ENCODE measurements at regions not wholly inside any gene's neighbourhood (a gene's known extent, or its start where the extent isn't known, plus 50 kb on each side); places are given as distances from the start of the nearest gene placed in this dataset.

DNA sequence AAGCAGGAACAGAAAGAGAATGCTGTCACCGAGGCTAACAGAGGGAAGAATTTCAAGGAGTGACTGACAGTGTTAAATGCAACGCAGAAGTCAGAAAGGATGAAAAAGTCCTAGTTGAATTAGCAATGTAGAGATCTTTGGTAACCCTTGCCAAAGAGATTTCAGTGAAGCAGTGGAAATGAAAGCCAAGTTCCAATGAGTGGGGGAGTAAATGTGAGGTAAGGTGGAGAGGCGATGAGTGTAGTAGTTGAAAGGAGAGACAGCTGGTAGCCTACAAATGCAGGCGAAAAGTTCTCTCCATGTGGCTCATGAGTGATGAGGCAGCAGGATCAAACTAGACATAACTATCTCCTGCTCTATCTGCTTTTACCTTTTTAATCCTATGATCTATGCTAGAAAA lies 74.6 kb upstream of the IPO9 start:
- Mint-ChIP-seq H3K4me1 (peaks cover 16% of the 10 kb centered on the region), H3K4me3 (no peak overlapping the region), H3K9me3 (no peaks in the 10 kb centered on the region), H3K27ac (no peak overlapping the region), H3K36me3 (ENCODE audit: low read depth) (no peaks in the 10 kb centered on the region), H3K27me3 (peaks cover 29% of the 10 kb centered on the region)
- POLR2A ChIA-PET: no interaction called here
- no peak for DNase-seq
- CTCF ChIA-PET: interaction anchor here (1.2 kb wide), 1 partner anchor 14 kb away, joined by 3 read pairs; no protein-coding TSS in a partner anchor

DNA sequence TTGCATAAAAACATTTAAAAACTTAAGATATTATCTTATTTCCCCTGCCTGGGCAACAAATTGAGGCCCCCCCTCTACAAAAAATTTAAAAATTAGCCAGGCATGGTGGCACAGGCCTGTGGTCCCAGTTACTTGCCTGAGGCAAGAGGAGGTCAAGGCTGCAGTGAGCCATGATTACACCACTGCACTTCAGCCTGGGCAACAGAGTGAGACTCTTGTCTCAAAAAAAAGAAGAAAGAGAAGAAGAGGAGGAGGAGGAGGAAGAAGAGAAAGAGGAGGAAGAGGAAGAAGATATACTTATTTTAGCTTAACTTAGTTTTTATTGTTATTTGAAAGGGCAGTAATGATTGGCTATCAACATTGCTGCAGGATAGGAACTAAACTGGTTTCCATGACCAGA lies 73.8 kb upstream of the IPO9 start:
- ChIA-PET CTCF (no interaction called here), POLR2A (no interaction called here)
- H3K27me3 Mint-ChIP-seq: peaks cover 26% of the 10 kb centered on the region
- no peak for DNase-seq
- peaks cover 16% of the 10 kb centered on the region for H3K4me1 Mint-ChIP-seq
- H3K36me3 Mint-ChIP-seq (ENCODE audit: low read depth): no peaks in the 10 kb centered on the region
- H3K27ac Mint-ChIP-seq: no peak overlapping the region
- H3K4me3 Mint-ChIP-seq: no peak overlapping the region
- no peaks in the 10 kb centered on the region for H3K9me3 Mint-ChIP-seq

DNA sequence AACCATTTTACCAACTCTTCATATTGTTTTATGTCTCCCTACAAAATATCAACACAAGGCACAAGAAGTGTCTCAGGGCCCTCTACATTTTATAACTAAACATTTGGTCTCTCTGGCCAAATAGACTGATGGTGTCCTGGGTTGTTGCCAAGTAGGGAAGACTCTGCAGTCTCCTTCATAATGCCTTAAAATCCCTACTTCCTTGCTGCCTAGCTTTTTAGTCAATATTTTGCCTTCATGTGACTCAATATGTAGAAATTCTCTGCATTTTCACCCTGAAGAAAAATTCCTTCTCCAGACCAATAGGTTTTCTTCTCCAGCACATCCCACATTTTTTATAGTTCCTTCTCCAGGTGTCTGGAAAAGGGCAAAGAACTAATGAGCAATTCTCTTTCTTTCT lies 72.6 kb upstream of the IPO9 start:
- Mint-ChIP-seq H3K4me1 (peaks cover 8% of the 10 kb centered on the region), H3K27me3 (peaks cover 28% of the 10 kb centered on the region), H3K9me3 (no peaks in the 10 kb centered on the region), H3K4me3 (no peak overlapping the region), H3K27ac (no peak overlapping the region), H3K36me3 (ENCODE audit: low read depth) (no peaks in the 10 kb centered on the region)
- DNase-seq: no peak
- POLR2A ChIA-PET: no interaction called here
- CTCF ChIA-PET: interaction anchor here (0.9 to 1.0 kb wide), 2 partner anchors 139 to 883 kb away, joined by 3 to 4 read pairs; partner anchors contain the start of gene GPR25

GRCh38 chr1:201758499-201759050 lies 70.4 kb upstream of the IPO9 start:
- Mint-ChIP-seq H3K4me1 (peaks cover 7% of the 10 kb centered on the region), H3K9me3 (no peaks in the 10 kb centered on the region), H3K36me3 (ENCODE audit: low read depth) (no peaks in the 10 kb centered on the region), H3K27me3 (peaks cover 22% of the 10 kb centered on the region), H3K27ac (no peak overlapping the region), H3K4me3 (no peak overlapping the region)
- POLR2A ChIA-PET: no interaction called here
- no peak for DNase-seq
- CTCF ChIA-PET: no interaction called here

DNA sequence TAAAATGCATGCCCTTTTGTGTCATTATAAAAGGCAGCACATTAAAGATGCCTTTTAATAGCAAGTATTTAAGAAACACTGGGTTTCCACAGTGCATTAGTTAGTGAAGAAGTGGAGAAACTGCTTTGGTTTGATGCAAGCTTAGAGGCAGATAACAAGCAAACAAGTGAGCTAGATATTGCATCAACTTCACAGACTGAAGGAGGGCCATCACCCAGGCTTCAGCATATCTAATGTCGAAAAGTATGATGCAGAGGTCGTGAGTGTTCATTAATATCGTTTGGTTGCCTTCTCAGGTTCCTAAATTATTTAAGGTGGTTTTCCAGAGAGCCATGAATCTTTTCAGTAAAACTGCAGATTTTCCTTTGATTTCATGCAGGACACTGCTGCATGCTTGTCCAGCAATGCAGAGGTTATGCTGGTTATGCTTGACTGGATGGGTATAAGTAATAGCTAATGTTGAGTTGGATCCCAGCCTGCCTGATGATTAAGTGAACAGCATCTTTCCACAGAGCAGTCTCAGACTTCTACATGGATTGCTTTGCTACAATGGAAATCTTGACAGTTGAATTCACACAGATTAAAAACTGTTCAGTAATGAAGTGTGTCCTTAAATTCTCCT lies 69.7 kb upstream of the IPO9 start:
- no peaks in the 10 kb centered on the region for H3K9me3 Mint-ChIP-seq
- no peak for DNase-seq
- peaks cover 7% of the 10 kb centered on the region for H3K4me1 Mint-ChIP-seq
- no peaks in the 10 kb centered on the region for H3K36me3 Mint-ChIP-seq (ENCODE audit: low read depth)
- no peak overlapping the region for H3K27ac Mint-ChIP-seq
- POLR2A ChIA-PET: no interaction called here
- H3K27me3 Mint-ChIP-seq: peaks cover 19% of the 10 kb centered on the region
- CTCF ChIA-PET: no interaction called here
- H3K4me3 Mint-ChIP-seq: no peak overlapping the region

GRCh38 chr1:201760516-201760915 lies 68.4 kb upstream of the IPO9 start:
- H3K27me3 Mint-ChIP-seq: peaks cover 15% of the 10 kb centered on the region
- POLR2A ChIA-PET: no interaction called here
- H3K27ac Mint-ChIP-seq: no peak overlapping the region
- H3K9me3 Mint-ChIP-seq: no peaks in the 10 kb centered on the region
- no peak for DNase-seq
- H3K4me3 Mint-ChIP-seq: no peak overlapping the region
- no peaks in the 10 kb centered on the region for H3K36me3 Mint-ChIP-seq (ENCODE audit: low read depth)
- H3K4me1 Mint-ChIP-seq: peaks cover 7% of the 10 kb centered on the region
- CTCF ChIA-PET: no interaction called here

- no peaks in the 10 kb centered on the region for H3K9me3 Mint-ChIP-seq
- CTCF ChIA-PET: no interaction called here
- H3K27me3 Mint-ChIP-seq: peaks cover 14% of the 10 kb centered on the region
- peaks cover 7% of the 10 kb centered on the region for H3K4me1 Mint-ChIP-seq
- DNase-seq: no peak
- H3K4me3 Mint-ChIP-seq: no peak overlapping the region
- no peak overlapping the region for H3K27ac Mint-ChIP-seq
- POLR2A ChIA-PET: no interaction called here
- H3K36me3 Mint-ChIP-seq (ENCODE audit: low read depth): no peaks in the 10 kb centered on the region
These were observed 67.8 kb upstream of the IPO9 start for GRCh38 chr1:201761178-201761577.

- H3K36me3 Mint-ChIP-seq (ENCODE audit: low read depth): no peaks in the 10 kb centered on the region
- DNase-seq: no peak
- CTCF ChIA-PET: interaction anchor here (0.6 kb wide), 1 partner anchor 21 kb away, joined by 5 read pairs; no protein-coding TSS in a partner anchor
- peaks cover 7% of the 10 kb centered on the region for H3K27me3 Mint-ChIP-seq
- no peak overlapping the region for H3K27ac Mint-ChIP-seq
- POLR2A ChIA-PET: no interaction called here
- H3K9me3 Mint-ChIP-seq: no peaks in the 10 kb centered on the region
- H3K4me1 Mint-ChIP-seq: peaks cover 5% of the 10 kb centered on the region
- no peak overlapping the region for H3K4me3 Mint-ChIP-seq
These were observed 67.1 kb upstream of the IPO9 start for GRCh38 chr1:201761871-201762270.

DNA sequence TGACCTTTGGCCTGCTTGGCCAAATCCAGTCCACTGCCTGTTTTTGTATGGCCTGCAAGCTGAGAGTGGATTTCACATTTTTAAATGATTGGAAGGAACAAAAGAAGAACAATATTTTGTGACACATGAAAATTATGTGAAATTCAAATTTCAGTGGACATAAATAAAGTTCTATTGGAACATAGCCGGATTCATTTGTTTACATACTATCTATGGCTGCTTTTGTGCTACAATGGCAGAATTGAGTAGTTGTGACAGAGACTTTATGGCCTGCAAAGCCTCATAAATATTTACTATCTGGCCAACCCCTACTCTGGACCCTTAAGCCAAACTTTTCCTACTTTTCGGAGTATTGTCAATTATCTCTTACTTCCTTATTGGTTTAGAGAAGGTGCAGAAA lies 66.6 kb upstream of the IPO9 start:
- H3K36me3 Mint-ChIP-seq (ENCODE audit: low read depth): no peaks in the 10 kb centered on the region
- H3K27ac Mint-ChIP-seq: no peak overlapping the region
- no peaks in the 10 kb centered on the region for H3K9me3 Mint-ChIP-seq
- H3K4me1 Mint-ChIP-seq: no peaks in the 10 kb centered on the region
- DNase-seq: no peak
- POLR2A ChIA-PET: no interaction called here
- CTCF ChIA-PET: interaction anchor here (0.6 kb wide), 1 partner anchor 21 kb away, joined by 5 read pairs; no protein-coding TSS in a partner anchor
- H3K4me3 Mint-ChIP-seq: no peak overlapping the region
- peaks cover 4% of the 10 kb centered on the region for H3K27me3 Mint-ChIP-seq

GRCh38 chr1:201763455-201764140 lies 65.4 kb upstream of the IPO9 start:
- ChIA-PET POLR2A (no interaction called here), CTCF (no interaction called here)
- H3K9me3 Mint-ChIP-seq: no peaks in the 10 kb centered on the region
- DNase-seq: no peak
- H3K4me1 Mint-ChIP-seq: no peaks in the 10 kb centered on the region
- H3K27me3 Mint-ChIP-seq: peaks cover 7% of the 10 kb centered on the region
- no peak overlapping the region for H3K27ac Mint-ChIP-seq
- no peak overlapping the region for H3K4me3 Mint-ChIP-seq
- H3K36me3 Mint-ChIP-seq (ENCODE audit: low read depth): no peaks in the 10 kb centered on the region

GRCh38 chr1:201764166-201764565 lies 64.8 kb upstream of the IPO9 start:
- H3K4me3 Mint-ChIP-seq: no peak overlapping the region
- no peak overlapping the region for H3K27ac Mint-ChIP-seq
- CTCF ChIA-PET: no interaction called here
- H3K36me3 Mint-ChIP-seq (ENCODE audit: low read depth): no peaks in the 10 kb centered on the region
- H3K27me3 Mint-ChIP-seq: peaks cover 7% of the 10 kb centered on the region
- H3K9me3 Mint-ChIP-seq: no peaks in the 10 kb centered on the region
- POLR2A ChIA-PET: no interaction called here
- no peak for DNase-seq
- H3K4me1 Mint-ChIP-seq: no peaks in the 10 kb centered on the region

- H3K27ac Mint-ChIP-seq: no peak overlapping the region
- H3K36me3 Mint-ChIP-seq (ENCODE audit: low read depth): no peaks in the 10 kb centered on the region
- ChIA-PET CTCF (interaction anchor here (1.3 kb wide), 1 partner anchor 24 kb away, joined by 3 read pairs; no protein-coding TSS in a partner anchor), POLR2A (no interaction called here)
- H3K9me3 Mint-ChIP-seq: no peaks in the 10 kb centered on the region
- peaks cover 7% of the 10 kb centered on the region for H3K27me3 Mint-ChIP-seq
- no peak for DNase-seq
- no peak overlapping the region for H3K4me3 Mint-ChIP-seq
- no peaks in the 10 kb centered on the region for H3K4me1 Mint-ChIP-seq
These were observed 64.4 kb upstream of the IPO9 start for GRCh38 chr1:201764579-201764978.

- POLR2A ChIA-PET: no interaction called here
- H3K4me1 Mint-ChIP-seq: no peaks in the 10 kb centered on the region
- no peak overlapping the region for H3K4me3 Mint-ChIP-seq
- no peaks in the 10 kb centered on the region for H3K9me3 Mint-ChIP-seq
- peaks cover 5% of the 10 kb centered on the region for H3K27me3 Mint-ChIP-seq
- CTCF ChIA-PET: no interaction called here
- H3K27ac Mint-ChIP-seq: no peak overlapping the region
- H3K36me3 Mint-ChIP-seq (ENCODE audit: low read depth): no peaks in the 10 kb centered on the region
- DNase-seq: no peak
These were observed 62.7 kb upstream of the IPO9 start for GRCh38 chr1:201766131-201766866.
